Mesenchymal stem cell (in vitro differentiated cells and primary cell): ENCODE measurements at regions not wholly inside any gene's neighbourhood (a gene's known extent, or its start where the extent isn't known, plus 50 kb on each side); places are given as distances from the start of the nearest gene placed in this dataset.
"Not testable (repeated sequence)": the region's sequence is repeated elsewhere in the genome, so short reads cannot be mapped to it uniquely, and the experiment has no call there.

ENCODE experiments used
- DNase-seq: peaks from one replicate; pipeline ENCODE4 v3.0.0-alpha.2; 2013
- H2AFZ ChIP-seq: one replicate; pipeline ENCODE4 v1.6.1; 2013; ENCODE audit warnings: low read depth, mild to moderate bottlenecking, control low read depth, inconsistent platforms, low read length, moderate library complexity
- H2AK5ac ChIP-seq: 2 replicates; pipeline ENCODE4 v1.6.1; 2013; ENCODE audit warnings: low read length, moderate library complexity, mild to moderate bottlenecking, inconsistent platforms; ENCODE audit not compliant: severe bottlenecking
- H2BK120ac ChIP-seq: one replicate; pipeline ENCODE4 v1.6.1; 2013; ENCODE audit warnings: low read depth, mild to moderate bottlenecking, inconsistent platforms, low read length, moderate library complexity
- H2BK12ac ChIP-seq, 2 experiments: one replicate each; pipeline ENCODE4 v1.6.1; 2013; ENCODE audit warnings: inconsistent platforms in 2 of 2, low read length in 2 of 2, mild to moderate bottlenecking in 2 of 2, moderate library complexity in 2 of 2, control low read depth in 1 of 2
- H2BK15ac ChIP-seq: one replicate; pipeline ENCODE4 v1.6.1; 2013; ENCODE audit warnings: mild to moderate bottlenecking, low read depth, inconsistent platforms; ENCODE audit not compliant: poor library complexity, severe bottlenecking
- H2BK5ac ChIP-seq: 2 replicates; pipeline ENCODE4 v1.6.1; 2013; ENCODE audit warnings: low read depth, mild to moderate bottlenecking, low read length, control low read depth, inconsistent platforms; ENCODE audit not compliant: poor library complexity, severe bottlenecking
- H3K14ac ChIP-seq, 2 experiments: one replicate each; pipeline ENCODE4 v1.6.1; 2013; ENCODE audit warnings: inconsistent platforms in 2 of 2, low read length in 2 of 2, control low read depth in 1 of 2, mild to moderate bottlenecking in 1 of 2, moderate library complexity in 1 of 2
- H3K18ac ChIP-seq, 2 experiments: one replicate each; pipeline ENCODE4 v1.6.1; 2013; ENCODE audit warnings: inconsistent platforms in 2 of 2, low read length in 2 of 2, control low read depth in 1 of 2, low read depth in 1 of 2, mild to moderate bottlenecking in 1 of 2
- H3K23ac ChIP-seq, 2 experiments: one replicate each; pipeline ENCODE4 v1.6.1; 2013; ENCODE audit warnings: inconsistent platforms in 2 of 2, low read length in 2 of 2, mild to moderate bottlenecking in 2 of 2, moderate library complexity in 2 of 2, control low read depth in 1 of 2
- H3K27ac ChIP-seq: 2 replicates; pipeline ENCODE4 v1.5.1; 2013; ENCODE audit warnings: mild to moderate bottlenecking, moderate library complexity, low read length, control low read depth, inconsistent platforms; ENCODE audit not compliant: poor library complexity, severe bottlenecking
- H3K27me3 ChIP-seq, 2 experiments: 2 replicates each; pipeline versions ENCODE4 v1.6.1 to v1.7.0; 2013; ENCODE audit warnings: low read length in 2 of 2, mild to moderate bottlenecking in 2 of 2, moderate library complexity in 2 of 2, control low read depth in 1 of 2, inconsistent platforms in 1 of 2; ENCODE audit not compliant: control insufficient read depth in 1 of 2, insufficient read depth in 1 of 2
- H3K36me3 ChIP-seq, 2 experiments: 2 replicates each; pipeline versions ENCODE4 v1.6.1 to v1.7.0; 2013; ENCODE audit warnings: low read length in 2 of 2, control low read depth in 1 of 2, inconsistent platforms in 1 of 2, low read depth in 1 of 2, mild to moderate bottlenecking in 1 of 2; ENCODE audit not compliant: insufficient read depth in 2 of 2, control insufficient read depth in 1 of 2
- H3K4ac ChIP-seq, 2 experiments: one replicate each; pipeline ENCODE4 v1.6.1; 2013; ENCODE audit warnings: inconsistent platforms in 2 of 2, low read length in 2 of 2, mild to moderate bottlenecking in 2 of 2, moderate library complexity in 2 of 2, control low read depth in 1 of 2, low read depth in 1 of 2
- H3K4me1 ChIP-seq: 2 replicates; pipeline ENCODE4 v1.6.1; 2013; ENCODE audit warnings: low read depth, low read length, control low read depth; ENCODE audit not compliant: control insufficient read depth, insufficient read depth
- H3K4me2 ChIP-seq: 2 replicates; pipeline ENCODE4 v1.6.1; 2013; ENCODE audit warnings: low read length, mild to moderate bottlenecking, inconsistent platforms; ENCODE audit not compliant: poor library complexity, severe bottlenecking
- H3K4me3 ChIP-seq, 2 experiments: 2 replicates each; pipeline versions ENCODE4 v1.5.1 to v1.7.0; 2013; ENCODE audit warnings: low read length in 2 of 2, mild to moderate bottlenecking in 2 of 2, control low read depth in 1 of 2, low read depth in 1 of 2; ENCODE audit not compliant: insufficient read depth in 1 of 2
- H3K79me1 ChIP-seq: replicated peaks from 2 replicates; pipeline ENCODE4 v1.6.1; 2013; ENCODE audit warnings: mild to moderate bottlenecking, control low read depth, low read length, inconsistent platforms; ENCODE audit not compliant: poor library complexity, severe bottlenecking
- H3K9ac ChIP-seq: 2 replicates; pipeline ENCODE4 v1.7.0; 2013; ENCODE audit warnings: mild to moderate bottlenecking, low read length, moderate library complexity
- H3K9me3 ChIP-seq: 2 replicates; pipeline ENCODE4 v1.7.0; 2013; ENCODE audit warnings: mild to moderate bottlenecking, low read length; ENCODE audit not compliant: control insufficient read depth
- H4K8ac ChIP-seq: one replicate; pipeline ENCODE4 v1.6.1; 2013; ENCODE audit warnings: inconsistent platforms, mild to moderate bottlenecking, low read length, moderate library complexity
- H4K91ac ChIP-seq: one replicate; pipeline ENCODE4 v1.6.1; 2013; ENCODE audit warnings: mild to moderate bottlenecking, low read length, inconsistent platforms
- WGBS: methylation state at CpG from one replicate; pipeline ENCODE4 v1.1.7; 2013; ENCODE audit warnings: mixed read lengths; 5-methylcytosine and 5-hydroxymethylcytosine counted together

DNA sequence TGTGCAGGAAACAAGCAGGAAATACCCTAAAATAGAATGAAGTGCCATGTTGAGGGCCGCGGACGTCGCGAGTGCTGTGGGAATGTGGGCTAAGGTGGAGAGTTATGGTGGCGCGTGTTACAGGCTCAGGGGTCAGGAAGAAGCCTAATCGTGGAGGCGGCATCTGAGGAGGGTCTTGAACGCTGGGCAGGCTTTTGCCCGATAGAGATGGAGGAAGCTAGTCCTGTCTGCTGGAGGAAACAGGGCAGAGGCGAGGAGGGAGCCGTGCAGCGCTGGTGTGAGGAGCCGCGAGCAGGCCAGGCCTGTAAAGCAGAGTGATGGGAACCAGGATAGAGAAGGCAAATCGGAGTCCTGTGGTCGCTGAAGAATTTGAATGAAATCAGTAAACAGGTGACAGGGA, 1759.8 kb upstream of the DEFB115 start:
- 77% methylated on average over 18 of the region's 18 CpGs for WGBS
- H3K4me3 ChIP-seq, H3K4me2 ChIP-seq, H3K27ac ChIP-seq, H4K8ac ChIP-seq, H2AK5ac ChIP-seq, H3K79me1 ChIP-seq, H3K27me3 ChIP-seq, H2BK12ac ChIP-seq, H4K91ac ChIP-seq, H2BK15ac ChIP-seq, H3K4ac ChIP-seq, H3K23ac ChIP-seq, H3K36me3 ChIP-seq, H3K9ac ChIP-seq, DNase-seq, H2AFZ ChIP-seq, H3K14ac ChIP-seq, H3K9me3 ChIP-seq, H3K18ac ChIP-seq, H3K4me1 ChIP-seq, H2BK5ac ChIP-seq, H2BK120ac ChIP-seq: not testable (repeated sequence)

DNA sequence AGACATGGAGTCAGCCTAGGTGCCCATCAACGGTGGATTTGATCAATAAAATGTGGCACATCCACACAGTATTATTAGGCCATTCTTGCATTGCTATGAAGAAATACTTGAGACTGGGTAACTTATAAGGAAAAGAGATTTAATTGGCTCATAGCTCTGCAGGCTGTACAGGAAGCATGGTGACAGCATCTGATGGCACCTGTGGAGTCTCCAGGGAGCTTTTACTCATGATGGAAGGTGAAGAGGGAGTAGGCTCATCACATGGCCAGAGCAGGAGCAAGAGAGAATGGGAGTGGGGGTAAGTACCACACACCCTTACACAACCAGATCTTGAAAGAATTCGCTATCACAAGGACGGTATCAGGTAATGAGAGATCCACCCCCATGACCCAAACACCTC, 1756.7 kb upstream of the DEFB115 start:
- H2BK15ac ChIP-seq, H3K18ac ChIP-seq, H3K79me1 ChIP-seq, H3K27me3 ChIP-seq, H2AK5ac ChIP-seq, H3K4me2 ChIP-seq, H3K14ac ChIP-seq, H3K36me3 ChIP-seq, H3K4ac ChIP-seq, H3K27ac ChIP-seq, H3K4me3 ChIP-seq, H3K9ac ChIP-seq, H2BK12ac ChIP-seq, H2BK120ac ChIP-seq, H2BK5ac ChIP-seq, H4K91ac ChIP-seq, H3K23ac ChIP-seq, H3K9me3 ChIP-seq, H4K8ac ChIP-seq, H3K4me1 ChIP-seq, H2AFZ ChIP-seq: not testable (repeated sequence)
- DNase-seq = peak; percentile 2
- 72% methylated on average over 3 of the region's 3 CpGs for WGBS

DNA sequence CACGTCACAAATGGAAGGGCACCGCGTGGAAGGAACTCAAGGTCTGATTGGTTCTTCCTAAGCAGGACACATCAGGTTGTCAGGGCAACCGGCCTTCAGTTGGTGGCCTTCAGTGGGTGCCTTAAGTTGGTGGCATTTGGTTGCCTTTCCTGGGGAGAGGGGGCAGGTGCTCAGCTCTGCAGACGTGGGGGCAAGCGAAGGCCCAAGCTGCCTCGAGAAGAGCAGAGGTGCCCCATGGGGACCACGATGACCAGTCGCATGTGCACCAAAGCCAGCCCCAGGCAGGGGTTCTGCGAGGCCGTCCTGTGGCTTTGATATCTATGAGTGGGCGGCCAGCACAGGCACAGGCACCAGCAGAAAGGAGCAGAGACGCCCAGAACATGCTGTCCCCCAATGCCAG, 1742.8 kb upstream of the DEFB115 start:
- not testable (repeated sequence) for DNase-seq, H2BK5ac ChIP-seq, H2BK12ac ChIP-seq, H2BK15ac ChIP-seq, H3K27ac ChIP-seq, H3K14ac ChIP-seq, H3K4me1 ChIP-seq, H3K27me3 ChIP-seq, H3K4me2 ChIP-seq, H3K9ac ChIP-seq, H2AFZ ChIP-seq, H2AK5ac ChIP-seq, H3K9me3 ChIP-seq, H3K18ac ChIP-seq, H3K4ac ChIP-seq, H4K91ac ChIP-seq, H4K8ac ChIP-seq, H3K36me3 ChIP-seq, H2BK120ac ChIP-seq, H3K23ac ChIP-seq, H3K4me3 ChIP-seq, H3K79me1 ChIP-seq
- WGBS = 71% methylated on average over 13 of the region's 13 CpGs

DNA sequence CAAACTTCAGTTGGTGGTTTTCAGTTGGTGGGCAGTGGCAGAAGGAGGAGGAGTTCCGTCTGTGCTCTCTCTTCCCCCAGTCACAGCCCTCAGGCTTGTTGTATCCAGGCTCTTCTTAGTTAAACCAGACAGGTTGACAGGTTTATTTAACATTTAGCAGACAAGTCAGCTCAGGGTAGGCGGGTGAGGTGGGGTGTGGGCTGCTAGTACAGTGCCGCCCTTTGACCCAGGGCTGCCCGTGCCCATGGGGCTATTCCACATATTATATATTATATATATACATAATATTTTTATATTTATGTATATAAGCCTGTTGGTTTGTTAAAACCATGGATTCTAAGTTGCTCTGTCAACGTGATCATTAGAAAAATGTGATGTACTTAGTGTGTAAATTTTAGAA, 1740.6 kb upstream of the DEFB115 start:
- not testable (repeated sequence) for H3K9me3 ChIP-seq, H2AFZ ChIP-seq

More for the DNA sequence above, 1740.6 kb upstream of the DEFB115 start:
- H4K8ac ChIP-seq, H3K79me1 ChIP-seq, H2BK5ac ChIP-seq, H3K27me3 ChIP-seq, H2BK12ac ChIP-seq, H3K4me3 ChIP-seq, H3K14ac ChIP-seq, H3K4me1 ChIP-seq, H3K9ac ChIP-seq, H2BK120ac ChIP-seq, DNase-seq, H4K91ac ChIP-seq, H3K4me2 ChIP-seq, H3K36me3 ChIP-seq, H3K27ac ChIP-seq, H3K4ac ChIP-seq, H3K18ac ChIP-seq, H3K23ac ChIP-seq, H2AK5ac ChIP-seq, H2BK15ac ChIP-seq: not testable (repeated sequence)
- WGBS = no CpG with 5 or more reads among the region's 5 CpGs
